Esophagus squamous epithelium (tissue), 5 donors: ENCODE measurements at regions not wholly inside any gene's neighbourhood (a gene's known extent, or its start where the extent isn't known, plus 50 kb on each side); places are given as distances from the start of the nearest gene placed in this dataset.

ENCODE experiments used
- DNase-seq: peaks from one replicate; lab custom pipeline; 2025; lab: John Stamatoyannopoulos, UW
- H3K27ac ChIP-seq, 4 donors: fragments of 200-600 bp; sonication (generic); one replicate each; pipeline ENCODE4 v1.5.1; 2016 to 2019; ENCODE audit warnings: mild to moderate bottlenecking in 1 of 4
- H3K27me3 ChIP-seq, 4 donors: fragments of 200-600 bp; sonication (generic); 1 replicate in 3 of 4; 2 replicates in 1 of 4; pipeline versions ENCODE4 v1.5.1 to v1.6.0; 2017 to 2021; ENCODE audit warnings: antibody characterized with exemption in 1 of 4
- H3K36me3 ChIP-seq, 3 donors: fragments of 200-600 bp; sonication (generic); one replicate each; pipeline ENCODE4 v1.5.1; 2016 to 2019
- H3K4me1 ChIP-seq, 3 donors: fragments of 200-600 bp; sonication (generic); one replicate each; pipeline ENCODE4 v1.5.1; 2017 to 2019
- H3K4me3 ChIP-seq, 4 donors: fragments of 200-600 bp; sonication (generic); 1 replicate in 3 of 4; 2 replicates in 1 of 4; pipeline ENCODE4 v1.5.1; 2016 to 2019; ENCODE audit warnings: mild to moderate bottlenecking in 2 of 4, moderate library complexity in 1 of 4
- H3K9me3 ChIP-seq, 3 donors: fragments of 200-600 bp; sonication (generic); one replicate each; pipeline ENCODE4 v1.5.1; 2016 to 2019
- CTCF ChIP-seq, 6 experiments: fragments of 450-650 bp in 4 of 6; fragments of 200-600 bp in 2 of 6; sonication (generic) in 2 of 6; IDR thresholded peaks; one replicate each; pipeline ENCODE4 v1.5.1; 2016 to 2019; ENCODE audit warnings: antibody characterized with exemption in 6 of 6, mild to moderate bottlenecking in 4 of 6, moderate library complexity in 4 of 6
- POLR2A ChIP-seq, 4 donors: fragments of 450-650 bp; IDR thresholded peaks; one replicate each; pipeline ENCODE4 v1.6.1; 2017; ENCODE audit warnings: antibody characterized with exemption in 4 of 4, mild to moderate bottlenecking in 4 of 4, moderate library complexity in 3 of 4
- WGBS, 2 donors: methylation state at CpG; one replicate each; pipeline ENCODE4 v1.1.5; 2018; 5-methylcytosine and 5-hydroxymethylcytosine counted together
- intact Hi-C: fragments of 100-400 bp; cut with DNase I; formaldehyde crosslinking; loops from one replicate; pipeline ENCODE4 v1.15.0; 2022
- donor health status: DM: yes; HTN: yes; CAD: no.

- TF ChIP-seq POLR2A (IDR thresholded peaks at IDR 0.05) (no peak), CTCF (IDR thresholded peaks at IDR 0.05) (no peak)
- 88 to 94% methylated on average over 2 of the region's 2 CpGs for WGBS, 2 donors
- H3K36me3 ChIP-seq: no peaks in the 10 kb centered on the region
- H3K27ac ChIP-seq: no peak overlapping the region
- H3K4me3 ChIP-seq: no peak overlapping the region
- no peak for DNase-seq
- H3K4me1 ChIP-seq: peaks cover 0 to 49% (median 9%) of the 10 kb centered on the region in 3 donors
- intact Hi-C loops: no loop called here
- no peaks in the 10 kb centered on the region for H3K9me3 ChIP-seq
- H3K27me3 ChIP-seq: no peaks in the 10 kb centered on the region
Observed at GRCh38 chr5:56656846-56657726, 158.3 kb upstream of the MAP3K1 start.

GRCh38 chr5:56651893-56652292 is 163.5 kb upstream of the MAP3K1 start:
- H3K4me3 ChIP-seq: no peak overlapping the region
- H3K27ac ChIP-seq: no peak overlapping the region
- DNase-seq: no peak
- intact Hi-C loops: no loop called here
- H3K4me1 ChIP-seq: peaks cover 0 to 28% (median 7%) of the 10 kb centered on the region in 3 donors
- no peaks in the 10 kb centered on the region for H3K27me3 ChIP-seq
- H3K9me3 ChIP-seq: no peaks in the 10 kb centered on the region
- TF ChIP-seq CTCF (IDR thresholded peaks at IDR 0.05) (no peak), POLR2A (IDR thresholded peaks at IDR 0.05) (no peak)
- no peaks in the 10 kb centered on the region for H3K36me3 ChIP-seq

GRCh38 chr5:56650386-56650785 is 165.0 kb upstream of the MAP3K1 start:
- no peaks in the 10 kb centered on the region for H3K9me3 ChIP-seq
- intact Hi-C loops: no loop called here
- H3K4me1 ChIP-seq: peaks cover 0 to 13% (median 3%) of the 10 kb centered on the region in 3 donors
- 85% methylated on average over 4 of the region's 4 CpGs for WGBS, 2 donors
- TF ChIP-seq CTCF (IDR thresholded peaks at IDR 0.05) (no peak), POLR2A (IDR thresholded peaks at IDR 0.05) (no peak)
- H3K27ac ChIP-seq: no peak overlapping the region
- H3K27me3 ChIP-seq: no peaks in the 10 kb centered on the region
- no peaks in the 10 kb centered on the region for H3K36me3 ChIP-seq
- no peak for DNase-seq
- H3K4me3 ChIP-seq: no peak overlapping the region

- no peaks in the 10 kb centered on the region for H3K9me3 ChIP-seq
- 43 to 57% methylated on average over 2 to 4 of the region's 4 CpGs for WGBS, 2 donors
- H3K27me3 ChIP-seq: no peaks in the 10 kb centered on the region
- no peak overlapping the region for H3K4me3 ChIP-seq
- intact Hi-C loops: no loop called here
- no peak for DNase-seq
- H3K36me3 ChIP-seq: no peaks in the 10 kb centered on the region
- no peak overlapping the region for H3K27ac ChIP-seq
- H3K4me1 ChIP-seq: peaks cover 0 to 13% (median 3%) of the 10 kb centered on the region in 3 donors
- TF ChIP-seq CTCF (IDR thresholded peaks at IDR 0.05): no peak
- TF ChIP-seq POLR2A (IDR thresholded peaks at IDR 0.05): no peak
Observed at GRCh38 chr5:56649569-56649968, 165.8 kb upstream of the MAP3K1 start.

GRCh38 chr5:56648460-56649034 is 166.8 kb upstream of the MAP3K1 start:
- peaks cover 0 to 13% (median 3%) of the 10 kb centered on the region in 3 donors for H3K4me1 ChIP-seq
- no peak overlapping the region for H3K27ac ChIP-seq
- H3K9me3 ChIP-seq: no peaks in the 10 kb centered on the region
- 50 to 57% methylated on average over 2 of the region's 2 CpGs for WGBS, 2 donors
- no peaks in the 10 kb centered on the region for H3K36me3 ChIP-seq
- no peak for DNase-seq
- no peak overlapping the region for H3K4me3 ChIP-seq
- no peak for TF ChIP-seq CTCF (IDR thresholded peaks at IDR 0.05)
- TF ChIP-seq POLR2A (IDR thresholded peaks at IDR 0.05): no peak
- H3K27me3 ChIP-seq: no peaks in the 10 kb centered on the region
- intact Hi-C loops: no loop called here
